ENCODE measurements at regions not wholly inside any gene's neighbourhood (a gene's known extent, or its start where the extent isn't known, plus 50 kb on each side); places are given as distances from the start of the nearest gene placed in this dataset.

DNA sequence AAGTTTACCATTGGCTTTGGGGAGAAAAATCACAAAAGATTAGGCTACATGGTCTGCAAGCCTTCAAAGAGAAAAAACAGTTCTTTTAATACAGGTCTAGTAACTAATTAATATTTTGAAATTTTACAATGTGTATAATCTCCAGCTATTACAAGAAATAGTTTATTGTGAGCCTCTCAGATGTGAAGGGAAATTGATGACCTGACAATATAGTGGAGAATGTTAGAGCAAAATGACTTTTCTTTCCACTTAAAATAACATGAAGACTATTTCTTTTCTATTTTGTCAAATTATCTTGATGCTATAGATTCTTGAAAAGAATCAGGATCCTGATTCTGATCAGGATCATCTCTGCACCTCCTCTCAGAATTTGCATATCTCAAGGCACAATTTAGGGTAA is 362.3 kb downstream of the PMP22 start:
- ChIA-PET CTCF (no interaction called here), POLR2A (no interaction called here)
- Mint-ChIP-seq H3K36me3 (ENCODE audit: low read depth) (no peaks in the 10 kb centered on the region), H3K27me3 (ENCODE audit: low read depth) (peaks cover 6% of the 10 kb centered on the region), H3K9me3 (ENCODE audit: insufficient read depth) (peaks cover 6% of the 10 kb centered on the region), H3K27ac (no peak overlapping the region), H3K4me3 (no peak overlapping the region), H3K4me1 (ENCODE audit: low read depth) (no peaks in the 10 kb centered on the region)
- DNase-seq (no peak), ATAC-seq (no peak)

- DNase-seq (no peak), ATAC-seq (no peak)
- no peak overlapping the region for H3K27ac Mint-ChIP-seq
- ChIA-PET CTCF (no interaction called here), POLR2A (no interaction called here)
- H3K4me3 Mint-ChIP-seq = no peak overlapping the region
- H3K4me1 Mint-ChIP-seq (ENCODE audit: low read depth) = no peaks in the 10 kb centered on the region
- no peaks in the 10 kb centered on the region for H3K36me3 Mint-ChIP-seq (ENCODE audit: low read depth)
- peaks cover 6% of the 10 kb centered on the region for H3K9me3 Mint-ChIP-seq (ENCODE audit: insufficient read depth)
- H3K27me3 Mint-ChIP-seq (ENCODE audit: low read depth) = peaks cover 6% of the 10 kb centered on the region
These were observed 362.8 kb downstream of the PMP22 start for GRCh38 chr17:14902297-14902696.

DNA sequence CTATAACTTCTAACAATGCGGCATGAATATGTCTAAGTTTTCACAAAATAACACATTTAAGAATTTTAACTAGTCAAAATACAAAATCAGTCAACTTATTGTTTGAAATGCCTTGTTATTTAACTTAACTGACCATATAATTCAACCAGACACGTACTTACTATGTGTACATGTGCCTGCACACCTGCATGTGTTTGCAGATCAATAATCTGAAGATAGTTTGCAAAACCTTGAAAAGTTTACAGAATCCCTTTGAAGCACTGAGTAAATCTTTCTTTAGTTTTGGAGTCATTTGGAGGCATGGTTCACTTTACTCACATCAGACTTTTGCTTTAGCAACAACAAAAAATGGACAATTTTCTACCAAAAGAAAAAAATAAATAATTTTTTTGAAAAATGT is 363.8 kb downstream of the PMP22 start:
- ATAC-seq (no peak), DNase-seq (no peak)
- Mint-ChIP-seq H3K36me3 (ENCODE audit: low read depth) (no peaks in the 10 kb centered on the region), H3K27me3 (ENCODE audit: low read depth) (peaks cover 6% of the 10 kb centered on the region), H3K4me3 (no peak overlapping the region), H3K27ac (no peak overlapping the region), H3K9me3 (ENCODE audit: insufficient read depth) (peaks cover 6% of the 10 kb centered on the region), H3K4me1 (ENCODE audit: low read depth) (no peaks in the 10 kb centered on the region)
- ChIA-PET POLR2A (no interaction called here), CTCF (interaction anchor here (0.8 kb wide), 1 partner anchor 25 kb away, joined by 3 read pairs; no protein-coding TSS in a partner anchor)

DNA sequence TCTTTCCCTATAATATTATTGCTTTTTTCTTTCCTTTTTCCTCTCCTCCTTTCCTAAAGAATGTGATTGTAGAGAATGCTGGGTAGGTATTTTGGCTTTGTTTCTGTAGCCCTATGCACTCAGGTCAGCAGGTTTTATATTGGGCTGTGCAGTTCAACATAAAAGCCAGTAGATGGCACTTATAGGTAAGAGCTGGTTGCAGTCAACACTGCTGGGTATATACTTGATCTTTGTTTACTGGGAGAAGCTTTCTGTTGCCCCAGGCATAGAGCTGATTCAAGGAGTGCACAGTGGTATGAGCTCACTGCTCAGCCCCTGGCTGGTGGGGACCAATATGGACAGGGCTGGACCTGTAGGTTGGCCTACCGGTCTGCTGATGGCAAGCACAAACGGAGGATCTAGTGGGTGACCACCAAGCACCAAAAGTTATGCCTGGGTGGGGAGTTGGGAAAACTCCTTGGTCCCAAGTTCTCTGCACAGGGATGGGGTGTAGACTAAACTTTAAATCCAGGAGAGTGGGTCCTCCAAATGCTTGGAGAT is 378.9 kb downstream of the PMP22 start:
- H3K27ac Mint-ChIP-seq = no peak overlapping the region
- H3K36me3 Mint-ChIP-seq (ENCODE audit: low read depth) = no peaks in the 10 kb centered on the region
- H3K9me3 Mint-ChIP-seq (ENCODE audit: insufficient read depth) = peaks cover 10% of the 10 kb centered on the region
- no peak for DNase-seq
- ATAC-seq = no peak
- H3K4me3 Mint-ChIP-seq = no peak overlapping the region
- peaks cover 3% of the 10 kb centered on the region for H3K27me3 Mint-ChIP-seq (ENCODE audit: low read depth)
- ChIA-PET POLR2A (no interaction called here), CTCF (interaction anchor here (1.5 kb wide), 1 partner anchor 8 kb away, joined by 4 read pairs; no protein-coding TSS in a partner anchor)
- H3K4me1 Mint-ChIP-seq (ENCODE audit: low read depth) = no peaks in the 10 kb centered on the region

GRCh38 chr17:14882131-14882530 is 383.0 kb downstream of the PMP22 start:
- CTCF ChIA-PET = no interaction called here
- Mint-ChIP-seq H3K27ac (no peak overlapping the region), H3K4me1 (ENCODE audit: low read depth) (no peaks in the 10 kb centered on the region), H3K27me3 (ENCODE audit: low read depth) (peaks cover 10% of the 10 kb centered on the region), H3K36me3 (ENCODE audit: low read depth) (no peaks in the 10 kb centered on the region), H3K4me3 (no peak overlapping the region), H3K9me3 (ENCODE audit: insufficient read depth) (peaks cover 14% of the 10 kb centered on the region)
- DNase-seq = no peak
- ATAC-seq = no peak
- POLR2A ChIA-PET = no interaction called here

GRCh38 chr17:14875557-14876412 is 389.3 kb downstream of the PMP22 start:
- H3K27ac Mint-ChIP-seq = no peak overlapping the region
- no peaks in the 10 kb centered on the region for H3K36me3 Mint-ChIP-seq (ENCODE audit: low read depth)
- ATAC-seq (no peak), DNase-seq (no peak)
- no peaks in the 10 kb centered on the region for H3K4me1 Mint-ChIP-seq (ENCODE audit: low read depth)
- POLR2A ChIA-PET = no interaction called here
- H3K27me3 Mint-ChIP-seq (ENCODE audit: low read depth) = peaks cover 5% of the 10 kb centered on the region
- no peak overlapping the region for H3K4me3 Mint-ChIP-seq
- CTCF ChIA-PET = no interaction called here
- peaks cover 4% of the 10 kb centered on the region for H3K9me3 Mint-ChIP-seq (ENCODE audit: insufficient read depth)

DNA sequence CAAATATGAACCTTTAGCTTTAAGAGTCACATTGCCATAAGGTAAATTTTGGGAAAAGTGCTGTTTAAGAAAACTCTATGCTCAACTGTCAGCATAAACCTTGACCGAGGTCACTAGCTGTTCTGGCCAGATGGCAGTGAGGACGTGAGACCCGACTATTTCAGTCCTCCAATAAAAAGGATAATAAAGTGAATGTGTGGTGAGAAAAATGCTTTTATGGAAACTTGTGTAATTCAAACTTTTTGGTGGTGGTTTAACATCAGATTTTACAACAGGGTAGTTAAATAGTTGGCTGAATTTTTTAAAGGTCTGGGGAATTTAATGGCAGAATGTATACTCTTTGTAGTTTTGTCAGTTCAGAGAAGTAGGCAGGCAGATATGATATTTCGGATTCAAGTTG is 391.1 kb downstream of the PMP22 start:
- Mint-ChIP-seq H3K27ac (no peak overlapping the region), H3K4me1 (ENCODE audit: low read depth) (no peaks in the 10 kb centered on the region), H3K36me3 (ENCODE audit: low read depth) (no peaks in the 10 kb centered on the region), H3K27me3 (ENCODE audit: low read depth) (no peaks in the 10 kb centered on the region), H3K9me3 (ENCODE audit: insufficient read depth) (peaks cover 4% of the 10 kb centered on the region), H3K4me3 (no peak overlapping the region)
- CTCF ChIA-PET = no interaction called here
- POLR2A ChIA-PET = no interaction called here
- ATAC-seq (no peak), DNase-seq (no peak)

GRCh38 chr17:14873540-14873939 is 391.6 kb downstream of the PMP22 start:
- no peaks in the 10 kb centered on the region for H3K27me3 Mint-ChIP-seq (ENCODE audit: low read depth)
- CTCF ChIA-PET = no interaction called here
- no peaks in the 10 kb centered on the region for H3K4me1 Mint-ChIP-seq (ENCODE audit: low read depth)
- ATAC-seq (no peak), DNase-seq (no peak)
- POLR2A ChIA-PET = no interaction called here
- H3K36me3 Mint-ChIP-seq (ENCODE audit: low read depth) = no peaks in the 10 kb centered on the region
- no peak overlapping the region for H3K27ac Mint-ChIP-seq
- H3K9me3 Mint-ChIP-seq (ENCODE audit: insufficient read depth) = peaks cover 4% of the 10 kb centered on the region
- H3K4me3 Mint-ChIP-seq = no peak overlapping the region

GRCh38 chr17:14871921-14872320 is 393.2 kb downstream of the PMP22 start:
- H3K27me3 Mint-ChIP-seq (ENCODE audit: low read depth) = no peaks in the 10 kb centered on the region
- no peak overlapping the region for H3K27ac Mint-ChIP-seq
- no peaks in the 10 kb centered on the region for H3K9me3 Mint-ChIP-seq (ENCODE audit: insufficient read depth)
- ChIA-PET CTCF (no interaction called here), POLR2A (no interaction called here)
- ATAC-seq (no peak), DNase-seq (no peak)
- no peaks in the 10 kb centered on the region for H3K36me3 Mint-ChIP-seq (ENCODE audit: low read depth)
- H3K4me3 Mint-ChIP-seq = no peak overlapping the region
- no peaks in the 10 kb centered on the region for H3K4me1 Mint-ChIP-seq (ENCODE audit: low read depth)

GRCh38 chr17:14866266-14866665 is 398.9 kb downstream of the PMP22 start:
- Mint-ChIP-seq H3K27me3 (ENCODE audit: low read depth) (no peaks in the 10 kb centered on the region), H3K4me1 (ENCODE audit: low read depth) (no peaks in the 10 kb centered on the region), H3K36me3 (ENCODE audit: low read depth) (no peaks in the 10 kb centered on the region), H3K4me3 (no peak overlapping the region), H3K9me3 (ENCODE audit: insufficient read depth) (no peaks in the 10 kb centered on the region), H3K27ac (no peak overlapping the region)
- ATAC-seq (no peak), DNase-seq (no peak)
- ChIA-PET CTCF (no interaction called here), POLR2A (no interaction called here)

GRCh38 chr17:14864127-14864526 is 401.0 kb downstream of the PMP22 start:
- ATAC-seq (no peak), DNase-seq (no peak)
- no peak overlapping the region for H3K27ac Mint-ChIP-seq
- H3K27me3 Mint-ChIP-seq (ENCODE audit: low read depth) = no peaks in the 10 kb centered on the region
- POLR2A ChIA-PET = no interaction called here
- no peaks in the 10 kb centered on the region for H3K4me1 Mint-ChIP-seq (ENCODE audit: low read depth)
- no peaks in the 10 kb centered on the region for H3K36me3 Mint-ChIP-seq (ENCODE audit: low read depth)
- no peak overlapping the region for H3K4me3 Mint-ChIP-seq
- CTCF ChIA-PET = no interaction called here
- H3K9me3 Mint-ChIP-seq (ENCODE audit: insufficient read depth) = no peaks in the 10 kb centered on the region

DNA sequence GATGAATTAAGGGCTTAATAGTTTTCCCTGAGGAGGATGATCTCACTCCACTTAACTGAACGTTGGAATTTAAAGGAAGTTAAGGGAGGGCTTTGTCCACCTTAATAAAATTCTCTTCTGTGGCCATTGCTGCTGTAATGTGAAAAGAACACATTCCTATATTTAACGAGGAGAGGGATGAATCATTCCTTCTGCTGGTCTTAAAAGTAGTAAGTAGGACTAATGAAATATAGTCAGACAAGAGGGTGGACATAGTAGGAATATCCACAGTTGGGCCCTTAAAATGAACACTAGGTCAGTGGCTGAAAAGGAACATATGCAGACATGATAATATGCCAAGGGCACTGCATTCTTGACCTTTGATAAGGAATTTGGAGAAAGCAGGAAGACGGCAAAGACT is 405.6 kb downstream of the PMP22 start:
- Mint-ChIP-seq H3K4me3 (no peak overlapping the region), H3K4me1 (ENCODE audit: low read depth) (no peaks in the 10 kb centered on the region), H3K36me3 (ENCODE audit: low read depth) (no peaks in the 10 kb centered on the region), H3K9me3 (ENCODE audit: insufficient read depth) (no peaks in the 10 kb centered on the region), H3K27ac (no peak overlapping the region), H3K27me3 (ENCODE audit: low read depth) (no peaks in the 10 kb centered on the region)
- DNase-seq (no peak), ATAC-seq (no peak)
- ChIA-PET CTCF (no interaction called here), POLR2A (no interaction called here)

- POLR2A ChIA-PET = no interaction called here
These were observed 408.9 kb downstream of the PMP22 start for GRCh38 chr17:14856176-14856575.

More at GRCh38 chr17:14856176-14856575, 408.9 kb downstream of the PMP22 start:
- H3K4me1 Mint-ChIP-seq (ENCODE audit: low read depth) = no peaks in the 10 kb centered on the region
- DNase-seq (no peak), ATAC-seq (no peak)
- H3K36me3 Mint-ChIP-seq (ENCODE audit: low read depth) = no peaks in the 10 kb centered on the region
- H3K27me3 Mint-ChIP-seq (ENCODE audit: low read depth) = no peaks in the 10 kb centered on the region
- H3K4me3 Mint-ChIP-seq = no peak overlapping the region
- H3K27ac Mint-ChIP-seq = no peak overlapping the region
- H3K9me3 Mint-ChIP-seq (ENCODE audit: insufficient read depth) = no peaks in the 10 kb centered on the region
- CTCF ChIA-PET = no interaction called here
